A549 (cell line): ENCODE measurements at regions not wholly inside any gene's neighbourhood (a gene's known extent, or its start where the extent isn't known, plus 50 kb on each side); places are given as distances from the start of the nearest gene placed in this dataset.

ENCODE experiments used
- CBX8 ChIP-seq: fragments of 200-600 bp; sonication (generic); IDR thresholded peaks from 2 replicates; pipeline ENCODE4 v1.6.1; 2016
- EP300 ChIP-seq, 2 experiments: fragments of >200 bp; sonication (Bioruptor Twin); formaldehyde crosslinking; IDR thresholded peaks; 2 replicates in 1 of 2; 3 replicates in 1 of 2; pipeline ENCODE4 v1.6.1; 2016 to 2017
- KDM5A ChIP-seq: fragments of 200-600 bp; sonication (generic); IDR thresholded peaks from 2 replicates; pipeline ENCODE4 v1.6.1; 2016; ENCODE audit warnings: antibody characterized with exemption, mild to moderate bottlenecking
- MAFK ChIP-seq: fragments of 450-650 bp; IDR thresholded peaks from 2 replicates; pipeline ENCODE4 v1.6.1; 2014; ENCODE audit not compliant: partially characterized antibody
- POLR2A ChIP-seq: IDR thresholded peaks from 2 replicates; pipeline ENCODE4 v1.6.1; 2012; ENCODE audit warnings: mild to moderate bottlenecking, low read length
- RNF2 ChIP-seq: fragments of 200-600 bp; sonication (generic); IDR thresholded peaks from 2 replicates; pipeline ENCODE4 v1.6.1; 2016; ENCODE audit warnings: low read depth, mild to moderate bottlenecking, antibody characterized with exemption, moderate library complexity, borderline replicate concordance
- ZSCAN20 ChIP-seq: fragments of 250-450 bp; sonication (Bioruptor Pico); IDR thresholded peaks from 2 replicates; pipeline ENCODE4 v1.8.0; 2022; ENCODE audit warnings: mild to moderate bottlenecking, moderate library complexity
- TF ChIP-seq, protein P1 (sequence below): IDR thresholded peaks from 2 replicates; pipeline ENCODE4 v1.6.1; 2012
- TF ChIP-seq, protein P2 (sequence below): fragments of >200 bp; sonication (Bioruptor Twin); formaldehyde crosslinking; IDR thresholded peaks from 3 replicates; pipeline ENCODE4 v1.5.1; 2016
- TF ChIP-seq, protein P3 (sequence below): fragments of 200-600 bp; sonication (generic); IDR thresholded peaks from 2 replicates; pipeline ENCODE4 v1.6.1; 2016; ENCODE audit warnings: antibody characterized with exemption, mild to moderate bottlenecking, moderate library complexity
- TF ChIP-seq, protein P4 (sequence below): IDR thresholded peaks from 2 replicates; pipeline ENCODE4 v1.6.1; 2012
- TF ChIP-seq, protein P5 (sequence below): fragments of >200 bp; sonication (Bioruptor Twin); formaldehyde crosslinking; IDR thresholded peaks from 2 replicates; pipeline ENCODE4 v1.6.1; 2016
- TF ChIP-seq, protein P6 (sequence below): fragments of 150-350 bp; IDR thresholded peaks from 2 replicates; pipeline ENCODE4 v1.6.1; 2014; ENCODE audit warnings: low read depth, mild to moderate bottlenecking, low read length

DNA sequence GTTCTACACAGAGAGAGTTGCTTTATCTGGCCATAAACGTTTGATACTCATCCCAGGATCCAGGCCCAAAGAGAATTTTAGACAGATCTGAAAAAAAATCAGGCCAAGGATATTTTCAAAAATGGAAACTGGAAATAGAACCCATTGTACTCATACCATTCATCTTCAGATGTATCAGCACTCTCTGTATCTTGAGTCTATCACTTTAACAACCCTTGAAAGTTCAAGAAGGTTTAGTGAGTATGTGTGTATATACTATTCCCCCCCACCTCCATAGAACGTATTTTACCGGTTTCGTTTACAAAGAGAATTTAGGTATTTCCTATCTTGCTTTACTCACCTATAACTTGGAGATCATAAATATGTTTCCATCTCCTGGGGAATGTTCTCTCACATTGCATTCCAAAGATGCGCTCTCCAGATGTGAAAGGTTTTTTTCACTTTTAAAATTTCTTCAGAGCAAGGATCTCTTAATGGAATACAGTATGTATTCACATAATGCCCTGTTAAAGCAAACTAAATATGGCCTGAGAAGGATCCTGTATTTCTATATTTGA lies 105.5 kb upstream of the TUT7 start:
- TF ChIP-seq, protein P1, sequence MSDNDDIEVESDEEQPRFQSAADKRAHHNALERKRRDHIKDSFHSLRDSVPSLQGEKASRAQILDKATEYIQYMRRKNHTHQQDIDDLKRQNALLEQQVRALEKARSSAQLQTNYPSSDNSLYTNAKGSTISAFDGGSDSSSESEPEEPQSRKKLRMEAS = no peak
- TF ChIP-seq, protein P2, sequence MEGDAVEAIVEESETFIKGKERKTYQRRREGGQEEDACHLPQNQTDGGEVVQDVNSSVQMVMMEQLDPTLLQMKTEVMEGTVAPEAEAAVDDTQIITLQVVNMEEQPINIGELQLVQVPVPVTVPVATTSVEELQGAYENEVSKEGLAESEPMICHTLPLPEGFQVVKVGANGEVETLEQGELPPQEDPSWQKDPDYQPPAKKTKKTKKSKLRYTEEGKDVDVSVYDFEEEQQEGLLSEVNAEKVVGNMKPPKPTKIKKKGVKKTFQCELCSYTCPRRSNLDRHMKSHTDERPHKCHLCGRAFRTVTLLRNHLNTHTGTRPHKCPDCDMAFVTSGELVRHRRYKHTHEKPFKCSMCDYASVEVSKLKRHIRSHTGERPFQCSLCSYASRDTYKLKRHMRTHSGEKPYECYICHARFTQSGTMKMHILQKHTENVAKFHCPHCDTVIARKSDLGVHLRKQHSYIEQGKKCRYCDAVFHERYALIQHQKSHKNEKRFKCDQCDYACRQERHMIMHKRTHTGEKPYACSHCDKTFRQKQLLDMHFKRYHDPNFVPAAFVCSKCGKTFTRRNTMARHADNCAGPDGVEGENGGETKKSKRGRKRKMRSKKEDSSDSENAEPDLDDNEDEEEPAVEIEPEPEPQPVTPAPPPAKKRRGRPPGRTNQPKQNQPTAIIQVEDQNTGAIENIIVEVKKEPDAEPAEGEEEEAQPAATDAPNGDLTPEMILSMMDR = no peak
- TF ChIP-seq ZSCAN20 (CRISPR knock-in tag) (no peak), EP300 (IDR thresholded peaks at IDR 0.05) (no peak), RNF2 (no peak), KDM5A (no peak), POLR2A (no peak), CBX8 (no peak), MAFK (no peak)
- TF ChIP-seq, protein P3, sequence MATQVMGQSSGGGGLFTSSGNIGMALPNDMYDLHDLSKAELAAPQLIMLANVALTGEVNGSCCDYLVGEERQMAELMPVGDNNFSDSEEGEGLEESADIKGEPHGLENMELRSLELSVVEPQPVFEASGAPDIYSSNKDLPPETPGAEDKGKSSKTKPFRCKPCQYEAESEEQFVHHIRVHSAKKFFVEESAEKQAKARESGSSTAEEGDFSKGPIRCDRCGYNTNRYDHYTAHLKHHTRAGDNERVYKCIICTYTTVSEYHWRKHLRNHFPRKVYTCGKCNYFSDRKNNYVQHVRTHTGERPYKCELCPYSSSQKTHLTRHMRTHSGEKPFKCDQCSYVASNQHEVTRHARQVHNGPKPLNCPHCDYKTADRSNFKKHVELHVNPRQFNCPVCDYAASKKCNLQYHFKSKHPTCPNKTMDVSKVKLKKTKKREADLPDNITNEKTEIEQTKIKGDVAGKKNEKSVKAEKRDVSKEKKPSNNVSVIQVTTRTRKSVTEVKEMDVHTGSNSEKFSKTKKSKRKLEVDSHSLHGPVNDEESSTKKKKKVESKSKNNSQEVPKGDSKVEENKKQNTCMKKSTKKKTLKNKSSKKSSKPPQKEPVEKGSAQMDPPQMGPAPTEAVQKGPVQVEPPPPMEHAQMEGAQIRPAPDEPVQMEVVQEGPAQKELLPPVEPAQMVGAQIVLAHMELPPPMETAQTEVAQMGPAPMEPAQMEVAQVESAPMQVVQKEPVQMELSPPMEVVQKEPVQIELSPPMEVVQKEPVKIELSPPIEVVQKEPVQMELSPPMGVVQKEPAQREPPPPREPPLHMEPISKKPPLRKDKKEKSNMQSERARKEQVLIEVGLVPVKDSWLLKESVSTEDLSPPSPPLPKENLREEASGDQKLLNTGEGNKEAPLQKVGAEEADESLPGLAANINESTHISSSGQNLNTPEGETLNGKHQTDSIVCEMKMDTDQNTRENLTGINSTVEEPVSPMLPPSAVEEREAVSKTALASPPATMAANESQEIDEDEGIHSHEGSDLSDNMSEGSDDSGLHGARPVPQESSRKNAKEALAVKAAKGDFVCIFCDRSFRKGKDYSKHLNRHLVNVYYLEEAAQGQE = no peak
- TF ChIP-seq, protein P4, sequence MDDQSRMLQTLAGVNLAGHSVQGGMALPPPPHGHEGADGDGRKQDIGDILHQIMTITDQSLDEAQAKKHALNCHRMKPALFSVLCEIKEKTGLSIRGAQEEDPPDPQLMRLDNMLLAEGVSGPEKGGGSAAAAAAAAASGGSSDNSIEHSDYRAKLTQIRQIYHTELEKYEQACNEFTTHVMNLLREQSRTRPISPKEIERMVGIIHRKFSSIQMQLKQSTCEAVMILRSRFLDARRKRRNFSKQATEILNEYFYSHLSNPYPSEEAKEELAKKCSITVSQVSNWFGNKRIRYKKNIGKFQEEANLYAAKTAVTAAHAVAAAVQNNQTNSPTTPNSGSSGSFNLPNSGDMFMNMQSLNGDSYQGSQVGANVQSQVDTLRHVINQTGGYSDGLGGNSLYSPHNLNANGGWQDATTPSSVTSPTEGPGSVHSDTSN = no peak
- TF ChIP-seq, protein P5, sequence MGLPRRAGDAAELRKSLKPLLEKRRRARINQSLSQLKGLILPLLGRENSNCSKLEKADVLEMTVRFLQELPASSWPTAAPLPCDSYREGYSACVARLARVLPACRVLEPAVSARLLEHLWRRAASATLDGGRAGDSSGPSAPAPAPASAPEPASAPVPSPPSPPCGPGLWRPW = no peak
- TF ChIP-seq, protein P6, sequence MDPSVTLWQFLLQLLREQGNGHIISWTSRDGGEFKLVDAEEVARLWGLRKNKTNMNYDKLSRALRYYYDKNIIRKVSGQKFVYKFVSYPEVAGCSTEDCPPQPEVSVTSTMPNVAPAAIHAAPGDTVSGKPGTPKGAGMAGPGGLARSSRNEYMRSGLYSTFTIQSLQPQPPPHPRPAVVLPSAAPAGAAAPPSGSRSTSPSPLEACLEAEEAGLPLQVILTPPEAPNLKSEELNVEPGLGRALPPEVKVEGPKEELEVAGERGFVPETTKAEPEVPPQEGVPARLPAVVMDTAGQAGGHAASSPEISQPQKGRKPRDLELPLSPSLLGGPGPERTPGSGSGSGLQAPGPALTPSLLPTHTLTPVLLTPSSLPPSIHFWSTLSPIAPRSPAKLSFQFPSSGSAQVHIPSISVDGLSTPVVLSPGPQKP = no peak
